Common myeloid progenitor, CD34-positive (primary cell): ENCODE measurements at regions not wholly inside any gene's neighbourhood (a gene's known extent, or its start where the extent isn't known, plus 50 kb on each side); places are given as distances from the start of the nearest gene placed in this dataset.

Experiments
- CTCF ChIA-PET: fragments of 350-600 bp; sonication (Branson Sonifier 250); formaldehyde crosslinking; loops from one replicate; lab custom pipeline; 2021; ENCODE audit warnings: antibody characterized with exemption; lab: Charles Lee
- POLR2A ChIA-PET: fragments of 350-600 bp; sonication (Branson Sonifier 250); formaldehyde crosslinking; loops from one replicate; lab custom pipeline; 2021; ENCODE audit warnings: antibody characterized with exemption; lab: Charles Lee
- DNase-seq, 3 donors: peaks; one replicate each; pipeline versions ENCODE4 v3.0.0 to v3.0.0-alpha.2; 2013
- H3K27ac ChIP-seq, 2 experiments: 1 replicate in 1 of 2; 2 replicates in 1 of 2; pipeline ENCODE4 v1.7.0; 2013; ENCODE audit warnings: inconsistent platforms in 2 of 2, low read length in 2 of 2, mild to moderate bottlenecking in 2 of 2, low read depth in 1 of 2, moderate library complexity in 1 of 2; ENCODE audit not compliant: severe bottlenecking in 2 of 2, insufficient read depth in 1 of 2, poor library complexity in 1 of 2
- H3K27me3 ChIP-seq, 5 experiments: replicated peaks in 2 of 5; 1 replicate in 3 of 5; 2 replicates in 2 of 5; pipeline versions ENCODE4 v1.6.1 to v1.7.0; 2013; ENCODE audit warnings: low read length in 4 of 5, mild to moderate bottlenecking in 2 of 5, moderate library complexity in 2 of 5, inconsistent platforms in 1 of 5; ENCODE audit not compliant: insufficient read depth in 5 of 5, control insufficient read depth in 4 of 5
- H3K36me3 ChIP-seq, 4 experiments: 1 replicate in 2 of 4; 2 replicates in 2 of 4; pipeline versions ENCODE4 v1.6.1 to v1.7.0; 2013; ENCODE audit warnings: low read length in 3 of 4, control low read depth in 1 of 4, mild to moderate bottlenecking in 1 of 4; ENCODE audit not compliant: control insufficient read depth in 4 of 4, insufficient read depth in 4 of 4
- H3K4me1 ChIP-seq, 4 experiments: 1 replicate in 3 of 4; 2 replicates in 1 of 4; pipeline versions ENCODE4 v1.6.1 to v1.7.1; 2013; ENCODE audit warnings: low read length in 3 of 4, mild to moderate bottlenecking in 3 of 4, control low read depth in 1 of 4, inconsistent platforms in 1 of 4, moderate library complexity in 1 of 4; ENCODE audit not compliant: control insufficient read depth in 4 of 4, insufficient read depth in 4 of 4; ENCODE audit errors: control extremely low read depth in 1 of 4
- H3K4me3 ChIP-seq, 7 experiments: 1 replicate in 4 of 7; 2 replicates in 3 of 7; pipeline versions ENCODE4 v1.5.1 to v1.7.0; 2013; ENCODE audit warnings: mild to moderate bottlenecking in 7 of 7, low read length in 6 of 7, moderate library complexity in 6 of 7, inconsistent platforms in 2 of 7, low read depth in 2 of 7, control low read depth in 1 of 7; ENCODE audit not compliant: insufficient read depth in 4 of 7, control insufficient read depth in 1 of 7; ENCODE audit errors: extremely low read depth in 1 of 7
- H3K9me3 ChIP-seq, 5 experiments: 1 replicate in 4 of 5; 2 replicates in 1 of 5; pipeline versions ENCODE4 v1.6.1 to v1.7.1; 2013; ENCODE audit warnings: low read length in 4 of 5, mild to moderate bottlenecking in 2 of 5, inconsistent platforms in 1 of 5, low read depth in 1 of 5, moderate library complexity in 1 of 5; ENCODE audit not compliant: control insufficient read depth in 4 of 5, insufficient read depth in 2 of 5; ENCODE audit errors: control extremely low read depth in 1 of 5
- WGBS: methylation state at CpG from one replicate; pipeline ENCODE4 v1.1.5; 2013; ENCODE audit not compliant: insufficient coverage; 5-methylcytosine and 5-hydroxymethylcytosine counted together

- DNase-seq: no peak
- H3K27me3 ChIP-seq: no peaks in the 10 kb centered on the region
- H3K27ac ChIP-seq: no peak overlapping the region
- H3K9me3 ChIP-seq: peaks cover 2 to 23% (median 10%) of the 10 kb centered on the region in 5 experiments
- POLR2A ChIA-PET: no interaction called here
- CTCF ChIA-PET: no interaction called here
- 98% methylated on average over 4 of the region's 7 CpGs for WGBS
- peaks cover 0 to 4% (median 2%) of the 10 kb centered on the region in 4 experiments for H3K4me1 ChIP-seq
- no peak overlapping the region for H3K4me3 ChIP-seq
- no peaks in the 10 kb centered on the region for H3K36me3 ChIP-seq
Measured at GRCh38 chr2:42886921-42887320, 94.5 kb upstream of the HAAO start.

DNA sequence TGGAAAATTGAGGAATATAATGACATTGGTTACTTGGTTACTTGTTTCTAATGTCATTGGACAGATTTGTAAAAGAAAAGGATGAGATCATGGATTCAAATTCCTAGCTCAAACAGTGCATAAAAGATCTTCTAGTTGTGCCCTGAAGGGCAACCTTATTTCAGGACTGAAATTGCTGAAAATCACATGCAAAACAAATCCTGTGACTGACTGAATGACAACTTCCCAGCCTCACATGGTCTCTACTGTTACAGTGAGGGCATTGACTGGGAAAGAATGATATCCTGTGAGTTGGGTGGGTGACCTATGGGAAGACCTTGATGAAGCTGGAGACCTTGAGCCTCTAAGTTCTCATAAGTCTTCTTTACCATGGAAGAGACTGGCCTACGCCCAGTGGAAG is 90.4 kb upstream of the HAAO start:
- no peak overlapping the region for H3K4me3 ChIP-seq
- ChIA-PET CTCF (interaction anchor here (0.9 to 1.4 kb wide), 3 partner anchors 22 to 50 kb away, joined by 3 read pairs; no protein-coding TSS in a partner anchor), POLR2A (no interaction called here)
- H3K4me1 ChIP-seq: peaks cover 3 to 46% (median 30%) of the 10 kb centered on the region in 4 experiments
- H3K27me3 ChIP-seq: no peaks in the 10 kb centered on the region
- 100% methylated on average over 1 of the region's 1 CpG for WGBS
- no peak overlapping the region for H3K27ac ChIP-seq
- peaks cover 0 to 2% (median 0%) of the 10 kb centered on the region in 5 experiments for H3K9me3 ChIP-seq
- no peaks in the 10 kb centered on the region for H3K36me3 ChIP-seq
- DNase-seq: no peak

- ChIA-PET POLR2A (no interaction called here), CTCF (interaction anchor here (0.7 to 1.4 kb wide), 5 partner anchors 12 to 62 kb away, joined by 3 to 4 read pairs (median 3); no protein-coding TSS in a partner anchor)
- Histone ChIP-seq H3K4me3 (no peak overlapping the region), H3K9me3 (no peaks in the 10 kb centered on the region), H3K27me3 (no peaks in the 10 kb centered on the region), H3K36me3 (no peaks in the 10 kb centered on the region), H3K27ac (no peak overlapping the region), H3K4me1 (peaks cover 5 to 55% (median 35%) of the 10 kb centered on the region in 4 experiments)
- 91% methylated on average over 1 of the region's 1 CpG for WGBS
- DNase-seq: peak in 2 of 3 donors; percentile 57 to 62
Measured at GRCh38 chr2:42881732-42882131, 89.3 kb upstream of the HAAO start.

DNA sequence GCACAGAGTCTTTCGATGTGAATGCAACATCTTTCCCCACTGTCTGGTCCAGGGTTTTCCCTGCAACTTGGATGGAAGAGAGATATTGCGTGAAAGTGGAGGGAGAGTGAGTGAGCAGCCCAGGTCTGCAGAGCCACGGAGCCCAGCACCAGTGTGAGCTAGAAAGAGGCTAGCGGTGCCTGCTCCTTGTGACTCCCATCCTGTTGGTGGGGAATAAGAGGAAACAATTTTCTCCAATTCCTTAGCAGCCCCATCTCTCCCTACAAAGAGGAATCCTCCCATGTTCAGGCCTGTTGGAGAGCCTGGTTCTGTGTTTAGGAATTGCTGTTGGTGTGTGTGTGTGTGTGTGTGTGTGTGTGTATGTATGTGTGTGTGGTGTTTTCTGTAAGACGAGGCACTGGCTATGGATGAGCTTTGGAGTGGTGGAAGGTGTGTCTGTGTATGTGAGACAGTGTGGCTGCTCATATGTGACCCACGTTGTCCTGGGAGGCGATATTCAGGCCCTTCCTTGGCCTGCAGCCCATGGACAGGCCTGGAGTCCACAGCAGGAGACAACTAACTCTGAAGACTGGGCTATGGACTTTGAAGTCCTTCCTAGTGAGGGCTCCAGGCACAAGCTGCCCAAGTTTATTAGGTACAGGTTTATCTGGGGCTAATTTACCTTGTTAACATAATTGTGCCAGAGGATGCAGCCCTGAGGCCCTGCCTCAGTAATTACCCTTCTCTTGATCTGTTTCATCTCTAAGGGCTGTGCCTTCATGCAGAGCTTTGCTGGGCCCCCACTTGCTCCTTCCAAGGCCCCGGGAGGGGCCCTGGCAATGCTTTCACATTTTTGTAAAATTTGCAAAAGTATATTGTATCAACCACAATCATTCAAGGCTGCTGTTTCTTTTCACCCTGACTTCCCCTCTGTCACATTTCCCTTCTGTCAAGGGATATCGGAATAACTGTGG is 88.6 kb upstream of the HAAO start:
- Histone ChIP-seq H3K36me3 (no peaks in the 10 kb centered on the region), H3K4me3 (no peak overlapping the region), H3K27ac (no peak overlapping the region), H3K4me1 (peaks cover 5 to 62% (median 37%) of the 10 kb centered on the region in 4 experiments), H3K27me3 (no peaks in the 10 kb centered on the region), H3K9me3 (no peaks in the 10 kb centered on the region)
- peak in 1 of 3 donors; percentile 38 for DNase-seq
- CTCF ChIA-PET: interaction anchor here (0.6 to 1.7 kb wide), 7 partner anchors 13 to 832 kb away, joined by 3 to 4 read pairs (median 3); no protein-coding TSS in a partner anchor
- POLR2A ChIA-PET: interaction anchor here (0.7 kb wide), 1 partner anchor 45 kb away, joined by 3 read pairs; no protein-coding TSS in a partner anchor
- WGBS: 80% methylated on average over 5 of the region's 9 CpGs

GRCh38 chr2:42879913-42880737 is 87.7 kb upstream of the HAAO start:
- WGBS: 48% methylated on average over 14 of the region's 18 CpGs
- H3K4me1 ChIP-seq: peaks cover 5 to 70% (median 40%) of the 10 kb centered on the region in 4 experiments
- no peaks in the 10 kb centered on the region for H3K27me3 ChIP-seq
- CTCF ChIA-PET: interaction anchor here (0.6 to 1.7 kb wide), 9 partner anchors 15 to 833 kb away, joined by 3 to 9 read pairs (median 3); no protein-coding TSS in a partner anchor
- H3K36me3 ChIP-seq: no peaks in the 10 kb centered on the region
- POLR2A ChIA-PET: interaction anchor here (0.7 kb wide), 1 partner anchor 46 kb away, joined by 3 read pairs; no protein-coding TSS in a partner anchor
- no peaks in the 10 kb centered on the region for H3K9me3 ChIP-seq
- DNase-seq: no peak
- H3K27ac ChIP-seq: peak overlapping the region in 1 of 2 experiments; percentile 30
- peak overlapping the region in 1 of 7 experiments; percentile 16 for H3K4me3 ChIP-seq

DNA sequence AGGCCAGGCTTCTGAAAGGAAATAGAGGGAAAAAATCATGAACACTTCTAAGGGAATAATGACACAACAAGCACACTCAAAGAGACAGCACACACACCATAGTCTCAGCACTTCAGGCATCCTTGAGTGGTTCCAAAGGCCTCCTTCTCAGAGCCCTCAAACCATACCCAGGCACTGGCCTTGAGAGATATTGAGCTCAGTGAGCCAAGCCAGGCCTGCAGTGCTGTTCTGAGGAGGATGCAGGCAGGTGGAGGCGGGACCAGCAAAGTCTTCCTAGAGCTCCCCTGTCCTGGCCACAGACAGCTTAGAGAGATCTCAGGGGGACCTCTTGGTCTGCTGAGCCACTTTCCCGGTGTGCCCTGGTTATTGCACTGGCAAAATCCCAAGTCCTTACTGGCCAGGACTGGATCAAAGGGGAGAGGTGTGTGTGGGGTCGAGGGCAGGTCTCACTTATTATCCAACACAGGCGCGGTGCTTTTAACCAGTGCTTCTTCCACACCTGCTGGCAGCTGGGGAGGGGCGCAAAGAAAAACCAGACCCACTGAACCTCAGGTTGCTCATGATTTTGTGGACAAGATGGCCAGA is 86.8 kb upstream of the HAAO start:
- no peak overlapping the region for H3K27ac ChIP-seq
- no peak overlapping the region for H3K4me3 ChIP-seq
- peaks cover 5 to 78% (median 44%) of the 10 kb centered on the region in 4 experiments for H3K4me1 ChIP-seq
- no peaks in the 10 kb centered on the region for H3K9me3 ChIP-seq
- ChIA-PET POLR2A (no interaction called here), CTCF (interaction anchor here (1.2 to 1.7 kb wide), 5 partner anchors 14 to 349 kb away, joined by 3 to 9 read pairs (median 3); no protein-coding TSS in a partner anchor)
- DNase-seq: peak in 1 of 3 donors; percentile 58
- 100% methylated on average over 2 of the region's 6 CpGs for WGBS
- no peaks in the 10 kb centered on the region for H3K36me3 ChIP-seq
- no peaks in the 10 kb centered on the region for H3K27me3 ChIP-seq
